Esophagus (tissue), 2 donors: ENCODE measurements at regions not wholly inside any gene's neighbourhood (a gene's known extent, or its start where the extent isn't known, plus 50 kb on each side); places are given as distances from the start of the nearest gene placed in this dataset.

Source experiments
- H3K27ac ChIP-seq, 2 donors: one replicate each; pipeline ENCODE4 v1.5.1; 2013; ENCODE audit warnings: low read depth in 2 of 2, mild to moderate bottlenecking in 2 of 2, inconsistent platforms in 1 of 2, low read length in 1 of 2, moderate library complexity in 1 of 2
- H3K27me3 ChIP-seq, 2 donors: one replicate each; pipeline ENCODE4 v1.6.1; 2013; ENCODE audit warnings: low read length in 2 of 2, control low read depth in 1 of 2, mild to moderate bottlenecking in 1 of 2; ENCODE audit not compliant: insufficient read depth in 2 of 2, control insufficient read depth in 1 of 2
- H3K36me3 ChIP-seq, 2 donors: one replicate each; pipeline ENCODE4 v1.6.1; 2013; ENCODE audit warnings: low read length in 1 of 2; ENCODE audit not compliant: control insufficient read depth in 2 of 2, insufficient read depth in 2 of 2
- H3K4me1 ChIP-seq, 2 donors: one replicate each; pipeline ENCODE4 v1.6.1; 2013; ENCODE audit warnings: low read length in 1 of 2; ENCODE audit not compliant: control insufficient read depth in 2 of 2, insufficient read depth in 2 of 2
- H3K4me3 ChIP-seq, 2 donors: one replicate each; pipeline ENCODE4 v1.5.1; 2013; ENCODE audit warnings: low read length in 2 of 2, mild to moderate bottlenecking in 2 of 2, low read depth in 1 of 2, moderate library complexity in 1 of 2
- H3K9me3 ChIP-seq, 2 donors: one replicate each; pipeline ENCODE4 v1.6.1; 2013; ENCODE audit warnings: mild to moderate bottlenecking in 2 of 2, low read depth in 1 of 2, low read length in 1 of 2, moderate library complexity in 1 of 2; ENCODE audit not compliant: control insufficient read depth in 2 of 2, insufficient read depth in 1 of 2
- WGBS, 2 donors: extraction: QIAGEN DNeasy Blood & Tissue Kit; methylation state at CpG; one replicate each; pipeline ENCODE4 v1.1.7; 2013; 5-methylcytosine and 5-hydroxymethylcytosine counted together
- donor health status: healthy with polysubstance abuse.
- donor health status: Bipolar disorder and iron deficiency.

- Histone ChIP-seq H3K9me3 (no peaks in the 10 kb centered on the region), H3K4me3 (no peak overlapping the region), H3K27me3 (no peaks in the 10 kb centered on the region), H3K27ac (no peak overlapping the region), H3K36me3 (no peaks in the 10 kb centered on the region), H3K4me1 (peaks cover 0 to 2% of the 10 kb centered on the region in 2 donors)
- 23 to 44% methylated on average over 1 of the region's 1 CpG for WGBS, 2 donors
Measured at GRCh38 chr5:145587710-145588109, 247.4 kb downstream of the PRELID2 start.

GRCh38 chr5:145587308-145587672, 247.9 kb downstream of the PRELID2 start:
- Histone ChIP-seq H3K27ac (no peak overlapping the region), H3K9me3 (no peaks in the 10 kb centered on the region), H3K36me3 (no peaks in the 10 kb centered on the region), H3K4me1 (peaks cover 0 to 2% of the 10 kb centered on the region in 2 donors), H3K27me3 (no peaks in the 10 kb centered on the region), H3K4me3 (no peak overlapping the region)
- WGBS, 2 donors, result 85 to 94% methylated on average over 6 of the region's 6 CpGs

GRCh38 chr5:145586661-145587307, 248.4 kb downstream of the PRELID2 start:
- Histone ChIP-seq H3K27ac (no peak overlapping the region), H3K9me3 (no peaks in the 10 kb centered on the region), H3K4me3 (no peak overlapping the region), H3K4me1 (peaks cover 0 to 2% of the 10 kb centered on the region in 2 donors), H3K36me3 (no peaks in the 10 kb centered on the region), H3K27me3 (no peaks in the 10 kb centered on the region)
- 70 to 73% methylated on average over 5 of the region's 5 CpGs for WGBS, 2 donors

DNA sequence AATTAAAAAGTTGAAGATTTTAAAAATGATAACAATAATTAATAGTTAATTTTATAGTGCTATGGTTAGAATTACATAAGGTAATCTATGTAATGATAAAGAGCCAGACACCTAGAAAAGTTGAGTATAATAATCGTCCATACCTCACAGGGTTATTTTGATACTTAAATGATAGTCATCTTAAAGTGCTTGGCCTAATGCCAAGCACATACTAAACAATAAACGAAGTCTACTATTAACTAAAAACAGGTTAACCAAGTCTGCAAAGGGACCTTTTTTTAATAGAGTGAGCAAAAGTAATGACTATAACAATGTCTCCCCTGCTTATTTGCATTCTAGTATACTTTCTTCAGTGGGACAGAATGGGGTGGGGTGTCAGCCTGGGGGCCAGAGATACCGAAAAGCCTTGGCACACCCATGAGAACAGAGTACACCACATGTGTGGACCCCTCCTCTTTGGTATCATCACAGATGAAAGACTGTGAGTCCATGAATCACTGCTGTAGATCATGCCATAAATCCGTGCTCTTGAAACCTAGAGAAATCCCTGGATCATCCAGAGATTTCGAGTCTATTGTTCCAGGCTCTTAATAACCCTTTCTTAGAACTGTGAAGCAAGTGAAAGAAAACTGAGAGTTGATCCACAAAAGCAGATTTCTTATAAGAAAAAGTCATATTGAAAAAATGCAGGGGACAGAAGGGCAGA, 249.5 kb downstream of the PRELID2 start:
- H3K36me3 ChIP-seq, result no peaks in the 10 kb centered on the region
- peaks cover 0 to 2% of the 10 kb centered on the region in 2 donors for H3K4me1 ChIP-seq
- H3K27ac ChIP-seq, result no peak overlapping the region
- H3K9me3 ChIP-seq, result no peaks in the 10 kb centered on the region
- WGBS, 2 donors, result 49 to 50% methylated on average over 5 of the region's 5 CpGs
- no peaks in the 10 kb centered on the region for H3K27me3 ChIP-seq
- H3K4me3 ChIP-seq, result no peak overlapping the region

GRCh38 chr5:145579301-145579700, 255.8 kb downstream of the PRELID2 start:
- peaks cover 0 to 2% of the 10 kb centered on the region in 2 donors for H3K9me3 ChIP-seq
- no peak overlapping the region for H3K27ac ChIP-seq
- no peaks in the 10 kb centered on the region for H3K4me1 ChIP-seq
- H3K36me3 ChIP-seq, result no peaks in the 10 kb centered on the region
- H3K4me3 ChIP-seq, result no peak overlapping the region
- 94 to 100% methylated on average over 1 of the region's 1 CpG for WGBS, 2 donors
- H3K27me3 ChIP-seq, result no peaks in the 10 kb centered on the region

DNA sequence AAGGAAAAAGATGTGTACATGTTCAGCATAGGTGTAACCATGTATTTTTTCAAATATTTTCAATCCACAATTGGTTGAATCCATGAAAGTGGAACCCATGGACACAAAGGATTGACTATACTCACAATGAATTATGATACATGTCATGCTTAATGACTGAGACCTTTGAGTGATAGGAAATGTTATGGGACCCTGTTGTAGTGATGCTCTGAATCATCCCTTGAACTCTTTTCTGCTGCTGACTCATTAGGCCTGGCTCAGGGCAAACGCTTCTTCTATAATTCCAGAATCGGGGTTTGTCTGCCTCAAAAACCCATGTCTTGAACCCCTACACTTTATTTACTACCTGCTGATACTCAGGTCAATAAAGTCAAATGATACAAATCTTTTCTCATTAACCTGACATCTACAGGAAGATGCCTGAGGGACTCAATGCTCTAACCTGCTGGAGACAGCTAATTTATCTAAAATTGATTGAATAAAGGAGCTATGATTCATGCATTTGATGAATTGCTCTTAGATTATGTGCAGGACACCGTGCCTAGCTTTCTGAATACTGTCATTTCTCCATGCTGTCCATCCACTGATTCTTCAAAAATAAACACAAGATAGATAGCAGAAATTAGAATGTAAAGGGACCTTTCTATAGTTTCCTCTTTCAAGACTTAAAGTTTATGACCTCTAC, 260.1 kb downstream of the PRELID2 start:
- 59 to 73% methylated on average over 3 of the region's 3 CpGs for WGBS, 2 donors
- Histone ChIP-seq H3K9me3 (peaks cover 0 to 2% of the 10 kb centered on the region in 2 donors), H3K27me3 (no peaks in the 10 kb centered on the region), H3K36me3 (no peaks in the 10 kb centered on the region), H3K4me3 (no peak overlapping the region), H3K27ac (no peak overlapping the region), H3K4me1 (no peaks in the 10 kb centered on the region)

DNA sequence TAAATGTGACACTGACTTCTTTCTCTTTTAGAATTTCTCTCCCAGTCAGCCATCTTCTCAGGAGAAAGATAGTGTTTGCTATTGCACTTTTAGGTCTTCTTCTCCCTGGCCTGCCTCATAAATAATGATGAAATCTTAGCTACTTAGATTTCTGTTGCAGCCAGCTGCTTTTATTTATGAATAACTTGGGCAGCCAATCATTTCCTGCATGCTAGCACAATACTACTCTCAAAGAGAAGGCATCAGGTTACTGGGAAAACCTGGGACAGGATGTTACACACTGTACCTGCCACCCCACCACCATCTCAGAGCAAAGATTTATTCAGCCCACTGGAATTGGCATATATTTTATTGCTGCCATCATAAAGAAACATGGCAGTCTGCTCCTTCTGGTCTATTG, 266.6 kb downstream of the PRELID2 start:
- Histone ChIP-seq H3K27me3 (no peaks in the 10 kb centered on the region), H3K4me3 (no peak overlapping the region), H3K4me1 (no peaks in the 10 kb centered on the region), H3K9me3 (no peaks in the 10 kb centered on the region), H3K27ac (no peak overlapping the region), H3K36me3 (no peaks in the 10 kb centered on the region)

GRCh38 chr5:145562931-145563330, 272.2 kb downstream of the PRELID2 start:
- H3K27ac ChIP-seq, result no peak overlapping the region
- H3K27me3 ChIP-seq, result no peaks in the 10 kb centered on the region
- H3K4me3 ChIP-seq, result no peak overlapping the region
- no peaks in the 10 kb centered on the region for H3K36me3 ChIP-seq
- H3K9me3 ChIP-seq, result no peaks in the 10 kb centered on the region
- WGBS, 2 donors, result 82 to 86% methylated on average over 4 of the region's 4 CpGs
- H3K4me1 ChIP-seq, result no peaks in the 10 kb centered on the region

- H3K9me3 ChIP-seq, result no peaks in the 10 kb centered on the region
- no peak overlapping the region for H3K27ac ChIP-seq
- no peak overlapping the region for H3K4me3 ChIP-seq
- WGBS, 2 donors, result 89 to 90% methylated on average over 1 of the region's 1 CpG
- H3K4me1 ChIP-seq, result no peaks in the 10 kb centered on the region
- H3K36me3 ChIP-seq, result no peaks in the 10 kb centered on the region
- no peaks in the 10 kb centered on the region for H3K27me3 ChIP-seq
Measured at GRCh38 chr5:145558288-145558687, 276.9 kb downstream of the PRELID2 start.
